ENCODE measurements at regions not wholly inside any gene's neighbourhood (a gene's known extent, or its start where the extent isn't known, plus 50 kb on each side); places are given as distances from the start of the nearest gene placed in this dataset.

- DNase-seq (ENCODE audit: low spot score) = no peak
Observed at GRCh38 chr3:29186131-29186599, 94.7 kb upstream of the RBMS3 start.

- DNase-seq (ENCODE audit: low spot score) = no peak
Observed at GRCh38 chr3:29186982-29187725, 93.7 kb upstream of the RBMS3 start.

GRCh38 chr3:29189328-29189727 is 91.5 kb upstream of the RBMS3 start:
- DNase-seq (ENCODE audit: low spot score) = no peak

GRCh38 chr3:29194139-29194538 is 86.7 kb upstream of the RBMS3 start:
- no peak for DNase-seq (ENCODE audit: low spot score)

GRCh38 chr3:29195056-29195455 is 85.8 kb upstream of the RBMS3 start:
- no peak for DNase-seq (ENCODE audit: low spot score)

- no peak for DNase-seq (ENCODE audit: low spot score)
Observed at GRCh38 chr3:29201604-29202003, 79.3 kb upstream of the RBMS3 start.

GRCh38 chr3:29202378-29202777 is 78.5 kb upstream of the RBMS3 start:
- no peak for DNase-seq (ENCODE audit: low spot score)

- no peak for DNase-seq (ENCODE audit: low spot score)
Observed at GRCh38 chr3:29203851-29204250, 77.0 kb upstream of the RBMS3 start.

- DNase-seq (ENCODE audit: low spot score) = no peak
Observed at GRCh38 chr3:29207427-29207826, 73.4 kb upstream of the RBMS3 start.

- no peak for DNase-seq (ENCODE audit: low spot score)
Observed at GRCh38 chr3:29212789-29213433, 68.0 kb upstream of the RBMS3 start.

- DNase-seq (ENCODE audit: low spot score) = no peak
Observed at GRCh38 chr3:29214009-29214658, 66.7 kb upstream of the RBMS3 start.

GRCh38 chr3:29215948-29216347 is 64.9 kb upstream of the RBMS3 start:
- DNase-seq (ENCODE audit: low spot score) = no peak

- no peak for DNase-seq (ENCODE audit: low spot score)
Observed at GRCh38 chr3:29226706-29227105, 54.2 kb upstream of the RBMS3 start.

GRCh38 chr3:29227307-29227706 is 53.6 kb upstream of the RBMS3 start:
- DNase-seq (ENCODE audit: low spot score) = no peak
